GM19025 (cell line): ENCODE measurements at regions not wholly inside any gene's neighbourhood (a gene's known extent, or its start where the extent isn't known, plus 50 kb on each side); places are given as distances from the start of the nearest gene placed in this dataset.
A peak's percentile ranks its signal among the peaks of the same experiment; 100 is the strongest.
"Not testable (repeated sequence)": the region's sequence is repeated elsewhere in the genome, so short reads cannot be mapped to it uniquely, and the experiment has no call there.

Experiments used
- ATAC-seq: cut with Tn5 transposase; IDR thresholded peaks from one replicate; pipeline ENCODE4 v1.9.1; 2021; ENCODE audit warnings: mild to moderate bottlenecking, low read depth, moderate library complexity; ENCODE audit not compliant: unreplicated experiment

DNA sequence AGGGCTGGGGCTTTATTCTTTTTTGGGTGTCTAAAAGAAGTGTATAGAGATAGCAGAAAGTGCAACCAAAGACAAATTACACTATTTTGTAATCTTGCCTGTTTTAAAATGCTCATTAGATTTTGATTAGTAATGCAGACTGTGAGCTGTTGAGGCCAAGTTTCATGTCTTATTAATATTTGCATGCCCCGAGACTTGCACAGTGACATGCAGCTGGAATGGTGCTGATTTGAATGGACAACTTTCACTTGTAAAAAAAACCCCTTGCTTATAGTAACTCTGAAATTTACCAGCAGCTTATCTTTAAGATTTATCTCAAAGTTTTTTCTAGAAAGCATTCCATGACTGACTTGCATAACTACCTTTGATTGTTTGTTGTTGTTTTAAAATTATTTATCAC, 835.1 kb upstream of the IGFBP7 start:
- ATAC-seq: no peak

DNA sequence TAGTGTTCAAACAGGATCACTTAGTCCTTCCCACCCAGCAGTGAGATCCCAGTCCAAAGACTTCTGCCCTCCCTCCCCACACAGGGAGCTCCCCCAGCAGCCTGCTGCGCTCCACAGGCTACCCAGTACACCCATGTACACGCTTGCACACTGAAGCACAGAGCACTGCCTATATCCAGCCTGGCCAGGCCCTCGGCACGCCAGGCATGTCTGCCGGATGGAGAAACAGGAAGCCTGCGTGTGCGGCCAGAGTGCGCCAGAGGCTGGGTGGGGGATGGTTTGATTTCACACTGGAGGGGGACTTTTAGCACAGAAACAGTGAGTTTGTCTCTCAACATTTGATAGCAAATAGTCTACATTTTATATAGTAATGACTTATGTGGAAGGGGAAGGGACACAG, 833.5 kb upstream of the IGFBP7 start:
- ATAC-seq: no peak

DNA sequence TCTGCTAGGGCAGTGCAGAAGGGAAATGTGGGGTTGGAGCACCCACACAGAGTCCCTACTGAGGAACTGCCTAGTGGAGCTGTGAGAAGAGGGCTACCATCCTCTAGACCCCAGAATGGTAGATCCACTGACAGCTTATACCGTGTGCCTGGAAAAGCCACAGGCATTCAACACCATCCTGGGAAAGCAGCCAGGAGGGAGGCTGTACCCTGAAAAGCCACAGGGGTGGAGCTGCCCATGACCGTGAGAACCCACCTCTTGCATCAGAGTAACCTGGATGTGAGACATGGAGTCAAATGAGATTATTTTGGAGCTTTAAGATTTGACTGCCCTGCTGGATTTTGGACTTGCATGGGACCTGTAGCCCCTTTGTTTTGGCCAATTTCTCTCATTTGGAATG, 827.1 kb upstream of the IGFBP7 start:
- not testable (repeated sequence) for ATAC-seq

DNA sequence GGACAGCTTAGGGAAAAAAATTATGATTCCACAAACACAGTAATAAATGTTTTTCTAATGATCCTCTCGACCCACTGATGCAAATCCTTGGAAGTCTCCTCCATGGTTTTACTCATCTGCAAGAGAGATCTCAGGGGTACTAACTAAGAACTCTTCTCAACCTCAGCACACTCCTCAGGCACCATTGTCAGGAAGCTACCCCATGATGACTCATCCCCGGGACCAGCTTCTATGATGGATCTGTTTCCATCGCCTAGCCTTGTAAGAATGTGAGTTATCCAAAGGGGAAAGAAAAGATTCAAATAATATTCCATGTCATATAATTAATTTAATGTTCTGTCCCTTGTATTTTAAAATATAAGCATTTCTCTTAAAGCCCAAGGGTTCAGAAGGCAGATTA, 816.1 kb upstream of the IGFBP7 start:
- no peak for ATAC-seq

DNA sequence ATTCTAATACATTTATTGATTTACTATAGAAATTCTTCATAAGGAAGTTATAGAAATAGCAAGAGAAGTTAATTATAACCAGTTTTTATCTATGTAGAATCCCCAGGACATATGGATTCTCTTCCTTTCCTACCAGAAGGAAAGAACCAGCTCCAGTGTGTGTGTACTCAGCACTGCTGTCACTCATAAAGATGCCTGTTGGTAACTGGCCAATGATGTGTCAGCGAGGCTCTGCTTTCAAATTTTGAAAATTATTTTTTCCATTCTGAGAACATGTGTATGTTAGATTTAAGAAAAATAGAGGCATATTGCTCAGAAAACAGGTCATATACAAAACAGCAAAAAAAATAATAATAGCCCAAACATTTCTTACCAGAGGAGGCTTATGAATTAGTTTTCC, 814.8 kb upstream of the IGFBP7 start:
- no peak for ATAC-seq

DNA sequence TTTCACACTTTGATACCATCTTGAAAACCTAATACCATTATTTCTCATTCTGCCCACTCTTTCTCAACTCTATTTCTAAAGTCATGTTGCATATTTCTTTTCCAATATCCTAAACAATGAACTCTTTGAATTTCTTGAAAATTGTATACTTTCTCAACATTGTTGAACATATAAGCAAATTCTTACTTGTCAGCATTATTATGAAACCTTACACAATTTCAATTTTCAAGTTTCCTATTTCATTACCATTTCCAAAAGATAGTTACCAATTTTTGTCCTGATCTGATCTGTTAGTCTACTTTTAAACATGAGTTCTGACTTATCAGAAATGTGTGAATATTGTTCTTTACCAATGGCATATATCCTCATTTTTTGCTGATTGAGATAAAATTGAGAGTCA, 806.3 kb upstream of the IGFBP7 start:
- ATAC-seq: no peak

DNA sequence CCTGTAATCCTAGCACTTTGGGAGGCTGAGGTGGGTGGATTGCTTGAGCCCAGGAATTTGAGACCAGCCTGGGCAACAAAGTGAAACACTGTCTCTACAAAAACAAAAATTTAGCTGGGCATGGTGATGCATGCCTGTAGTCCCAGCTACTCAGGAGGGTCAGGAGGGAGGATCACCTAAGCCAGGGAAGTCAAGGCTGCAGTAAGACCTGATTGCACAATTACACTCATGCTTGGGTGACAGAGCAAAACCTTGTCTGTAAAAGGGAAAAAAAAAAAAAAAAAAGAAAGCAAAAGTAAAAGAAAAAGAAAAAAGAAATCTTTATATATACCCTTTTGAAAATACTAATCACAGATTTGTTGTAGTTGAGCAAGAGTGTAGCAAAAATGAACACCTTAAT, 801.0 kb upstream of the IGFBP7 start:
- no peak for ATAC-seq

DNA sequence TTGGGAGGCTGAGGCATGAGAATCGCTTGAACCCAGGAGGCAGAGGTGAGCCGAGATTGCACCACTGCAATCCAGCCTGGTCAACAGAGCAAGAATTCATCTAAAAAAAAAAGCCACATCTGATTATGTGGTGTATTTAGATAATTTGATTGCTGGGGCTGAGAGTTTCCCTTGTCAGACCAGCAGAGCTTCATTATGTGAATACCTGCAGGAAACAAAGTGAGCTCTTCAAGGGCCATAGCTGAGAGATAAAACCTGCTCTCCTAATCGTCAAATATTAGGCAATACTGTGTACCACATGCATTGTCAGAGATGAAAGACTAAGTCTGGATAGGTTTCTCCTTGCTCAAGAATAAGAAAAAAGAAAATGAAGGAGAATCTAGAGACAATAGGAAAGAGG, 800.0 kb upstream of the IGFBP7 start:
- no peak for ATAC-seq

DNA sequence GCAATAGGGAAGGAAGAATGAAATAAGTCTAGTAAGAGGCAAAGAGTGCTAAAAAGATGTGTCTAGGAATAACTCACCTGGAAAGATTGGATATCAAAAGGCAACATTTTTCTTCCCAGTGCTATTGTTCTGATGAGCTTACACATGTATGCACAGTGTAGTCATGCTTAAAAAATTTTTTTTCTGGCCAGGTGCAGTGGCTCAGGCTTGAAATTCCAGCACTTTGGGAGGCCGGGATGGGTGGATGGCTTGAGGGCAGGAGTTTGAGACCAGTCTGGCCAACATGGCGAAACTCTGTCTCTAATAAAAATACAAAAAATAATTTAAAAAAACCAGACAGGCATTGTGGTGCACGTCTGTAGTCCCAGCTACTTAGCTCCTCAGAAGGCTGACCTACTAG, 795.8 kb upstream of the IGFBP7 start:
- no peak for ATAC-seq

DNA sequence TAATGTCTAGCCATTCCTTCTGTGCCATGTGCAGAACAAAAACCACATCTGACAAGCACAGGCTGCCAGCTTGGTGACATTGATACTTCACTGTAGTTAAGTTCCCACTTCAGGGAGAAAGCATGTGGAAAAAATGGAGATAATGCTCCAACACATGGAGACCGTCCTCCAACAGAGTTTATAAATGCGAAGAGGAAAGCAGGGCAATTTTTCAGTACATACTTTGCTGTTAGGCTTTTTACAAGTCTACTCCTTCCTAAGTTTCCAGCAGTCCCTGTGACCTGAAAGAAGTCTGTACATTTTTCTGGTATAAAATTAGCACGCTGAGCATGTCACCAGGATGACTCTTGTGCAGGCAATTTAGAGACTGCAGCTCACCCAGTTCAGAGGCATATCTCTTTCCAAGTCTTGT, 766.9 kb upstream of the IGFBP7 start:
- no peak for ATAC-seq

DNA sequence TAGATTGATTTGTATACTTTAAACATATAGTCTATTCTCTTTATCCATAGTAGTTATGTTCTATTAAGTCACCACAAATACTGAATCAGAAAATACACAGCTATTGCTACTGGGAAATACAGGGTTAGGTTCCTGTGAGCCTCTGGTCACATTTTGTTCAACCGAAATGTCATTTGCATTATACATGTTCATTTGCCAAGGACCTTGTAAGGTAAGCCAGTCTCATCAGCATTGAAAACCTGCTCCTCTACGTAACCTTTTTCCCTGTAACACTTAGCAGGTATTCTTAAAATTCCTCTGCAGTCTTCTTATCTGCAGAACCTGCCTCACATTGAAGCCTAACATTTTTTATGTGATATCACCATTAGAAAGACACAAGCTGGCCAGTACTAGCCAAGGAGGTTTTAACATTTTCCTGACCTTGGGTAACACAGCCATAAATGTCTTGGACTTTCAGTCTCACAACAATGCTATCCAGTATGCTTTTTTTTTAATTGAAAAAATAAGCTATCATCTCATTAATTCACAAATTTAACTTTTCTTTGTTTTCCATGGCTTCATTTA, 765.7 kb upstream of the IGFBP7 start:
- no peak for ATAC-seq

DNA sequence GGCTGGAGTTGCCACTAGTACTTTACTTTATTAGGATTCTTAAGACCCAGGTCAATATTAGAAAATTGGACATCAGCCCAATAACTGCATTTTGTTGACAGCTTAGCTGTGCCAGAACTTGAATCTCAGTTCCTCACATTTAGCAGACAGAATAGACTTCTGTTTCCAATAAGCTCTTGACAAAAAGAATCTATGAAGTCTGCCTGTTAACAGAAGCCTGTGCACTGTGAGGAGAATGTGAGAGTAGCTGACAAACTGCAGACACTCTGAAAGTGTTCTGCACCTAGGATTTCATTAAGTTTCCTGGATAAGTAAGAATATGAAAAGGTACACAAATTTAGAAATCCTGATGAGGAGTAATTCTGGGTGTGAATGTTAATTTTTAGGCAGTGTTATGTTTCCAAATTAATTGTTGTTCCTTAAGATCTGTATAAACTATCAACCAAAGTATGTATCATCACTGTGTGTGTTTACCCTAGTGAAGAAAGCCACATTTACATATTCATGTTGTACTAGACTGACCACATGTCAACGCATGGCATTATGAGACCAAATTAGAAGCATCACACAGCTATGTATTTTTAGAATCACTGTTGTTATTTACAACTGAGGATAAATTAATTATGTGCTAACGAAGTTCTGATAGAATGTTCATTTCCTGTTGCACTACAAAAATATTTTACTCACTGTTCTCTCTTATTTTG, 756.4 kb upstream of the IGFBP7 start:
- no peak for ATAC-seq

DNA sequence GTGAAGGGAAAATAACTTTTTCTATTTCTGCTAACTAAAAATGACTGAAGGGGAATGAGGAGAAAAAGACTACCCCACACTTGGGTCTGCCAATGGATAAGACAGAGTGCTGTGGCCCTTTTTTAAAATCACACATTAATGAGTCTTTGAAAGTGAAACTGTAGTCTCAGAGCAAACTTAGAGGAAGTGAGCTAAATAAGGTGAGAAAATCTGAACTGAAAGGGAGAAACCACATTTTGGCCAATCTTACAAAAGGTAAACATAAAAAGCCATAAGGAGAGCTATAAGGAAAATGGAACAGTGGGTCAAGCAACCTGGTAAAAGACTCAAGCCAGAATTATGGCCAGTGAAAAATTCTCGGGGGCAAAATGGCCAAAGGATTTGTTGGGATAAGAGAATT, 755.1 kb upstream of the IGFBP7 start:
- peak; percentile 83 for ATAC-seq

DNA sequence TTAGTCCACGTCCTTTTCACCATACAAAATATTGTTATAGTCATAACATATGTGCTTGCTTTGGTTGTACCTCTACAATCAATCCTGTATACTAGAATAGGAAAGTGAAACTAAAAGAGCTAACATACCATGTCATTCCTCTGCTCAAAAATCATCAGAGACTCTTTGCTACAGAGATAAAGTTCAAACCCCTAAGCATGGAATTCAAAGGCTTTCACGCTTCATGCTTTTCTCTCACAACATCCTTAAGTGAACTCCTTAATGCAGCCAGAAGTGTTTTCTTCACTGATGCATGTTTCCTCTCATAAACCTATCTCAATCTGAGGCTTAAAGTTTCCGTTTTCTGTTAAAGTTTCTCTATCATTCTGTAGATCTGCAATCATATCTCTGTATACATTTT, 744.6 kb upstream of the IGFBP7 start:
- peak; percentile 70 for ATAC-seq

DNA sequence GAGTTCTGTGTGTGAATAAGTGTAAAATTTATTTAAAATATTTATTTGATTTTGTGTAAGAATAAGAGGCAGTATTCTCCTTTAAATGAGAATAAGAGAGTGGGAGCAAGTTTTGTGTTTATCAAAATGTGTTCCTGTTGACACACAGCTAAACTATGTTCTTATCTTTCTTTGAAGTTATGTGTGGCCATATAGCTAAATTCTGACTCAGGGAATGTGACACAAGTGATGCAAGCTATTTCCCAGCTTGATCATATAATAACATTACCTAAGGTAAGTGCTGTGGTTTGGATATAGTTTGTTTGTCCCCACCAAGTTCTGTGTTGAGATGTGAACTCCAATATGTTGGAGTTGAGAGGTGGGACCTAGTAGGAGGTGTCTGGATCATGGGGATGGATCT, 740.0 kb upstream of the IGFBP7 start:
- no peak for ATAC-seq

DNA sequence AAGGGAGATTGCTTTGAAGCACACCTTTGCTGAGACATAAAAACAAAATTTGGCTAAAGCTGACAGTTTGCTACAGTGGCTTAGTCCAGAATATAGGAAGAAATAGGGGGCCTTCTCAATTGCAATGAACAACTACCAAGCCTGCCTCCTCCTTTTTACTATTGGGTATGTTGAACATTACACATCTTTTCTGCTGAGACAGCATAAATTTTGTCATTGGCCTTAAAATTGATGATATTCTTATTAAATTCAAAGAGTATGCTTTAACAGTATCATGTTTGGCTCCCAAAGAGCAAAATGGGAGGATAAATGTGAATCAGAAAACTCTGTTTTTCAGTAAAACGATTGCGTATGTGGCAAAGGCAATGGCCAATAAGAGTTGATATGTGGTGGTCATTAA, 721.9 kb upstream of the IGFBP7 start:
- ATAC-seq: no peak

DNA sequence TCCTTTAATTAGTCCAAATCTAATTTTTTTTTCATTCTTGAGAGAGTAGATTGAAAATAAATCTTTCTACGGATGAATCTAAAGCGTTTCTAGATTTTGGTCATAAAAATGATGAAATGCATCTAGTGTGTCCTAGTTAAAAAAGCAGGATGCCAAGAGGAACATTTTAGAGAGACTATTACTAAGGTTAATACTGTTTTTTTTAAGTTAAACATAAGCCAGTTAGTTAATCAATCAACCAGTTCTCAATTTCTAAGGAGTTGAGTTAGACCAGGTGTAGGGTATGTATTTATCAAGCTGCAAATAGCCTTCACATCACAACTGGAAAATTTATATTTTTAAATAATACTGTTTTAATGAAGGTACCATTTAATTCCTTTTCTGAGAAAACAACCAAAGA, 679.5 kb upstream of the IGFBP7 start:
- no peak for ATAC-seq

DNA sequence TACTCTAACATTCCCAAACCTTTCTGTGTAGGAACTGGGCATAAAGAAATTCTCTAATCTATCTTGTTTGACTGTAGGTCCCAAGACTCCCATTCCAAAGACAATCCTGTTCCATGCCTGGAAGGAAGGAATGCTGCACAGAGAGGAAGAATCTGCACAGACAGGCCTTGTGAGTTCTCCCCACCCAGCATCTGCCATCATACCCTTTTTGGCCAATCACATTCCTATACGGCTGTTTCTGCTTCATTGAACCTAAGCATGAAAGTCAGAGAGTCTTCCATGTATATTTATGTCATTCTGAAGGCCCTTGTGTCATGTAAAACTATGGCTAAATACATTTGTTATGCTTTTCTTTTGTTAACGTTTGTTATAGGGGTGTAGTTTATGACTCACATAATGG, 667.7 kb upstream of the IGFBP7 start:
- no peak for ATAC-seq

DNA sequence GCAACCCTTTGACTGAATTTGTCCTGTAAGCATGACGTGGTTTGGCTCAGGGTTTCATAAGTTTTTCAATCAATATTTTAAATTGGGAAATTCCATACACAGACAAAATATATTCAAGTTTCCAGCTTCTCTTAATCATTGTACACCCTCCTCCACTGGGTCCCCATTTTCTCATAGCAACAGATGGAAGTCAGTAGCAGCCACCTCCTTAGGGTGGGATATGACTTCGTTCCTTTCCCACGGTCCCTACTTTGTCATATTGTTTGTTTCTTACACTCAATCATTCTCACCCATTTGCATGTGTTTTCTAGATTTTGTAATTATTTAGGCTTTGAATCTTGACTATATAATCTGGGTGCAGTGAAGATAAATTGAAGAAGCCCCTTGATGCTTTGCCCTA, 664.5 kb upstream of the IGFBP7 start:
- ATAC-seq: no peak

DNA sequence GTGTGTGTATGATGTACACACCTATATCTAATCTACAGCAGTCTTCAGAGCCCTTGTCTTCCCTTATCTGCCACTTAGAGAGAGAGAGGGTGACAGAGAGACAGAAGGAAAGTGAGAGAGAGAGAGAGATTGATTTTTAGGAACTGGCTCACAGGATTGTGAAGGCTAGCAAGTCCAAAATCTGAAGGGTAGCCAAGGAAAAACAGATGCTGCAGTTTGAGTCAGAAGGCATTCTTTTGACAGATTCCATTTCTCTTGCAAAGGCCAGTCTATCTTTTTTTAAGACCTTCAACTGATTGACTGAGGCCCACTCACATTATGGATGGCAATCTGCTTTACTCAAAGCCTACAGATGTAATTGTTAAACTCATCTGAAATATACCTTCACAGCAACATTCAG, 664.0 kb upstream of the IGFBP7 start:
- ATAC-seq: no peak

DNA sequence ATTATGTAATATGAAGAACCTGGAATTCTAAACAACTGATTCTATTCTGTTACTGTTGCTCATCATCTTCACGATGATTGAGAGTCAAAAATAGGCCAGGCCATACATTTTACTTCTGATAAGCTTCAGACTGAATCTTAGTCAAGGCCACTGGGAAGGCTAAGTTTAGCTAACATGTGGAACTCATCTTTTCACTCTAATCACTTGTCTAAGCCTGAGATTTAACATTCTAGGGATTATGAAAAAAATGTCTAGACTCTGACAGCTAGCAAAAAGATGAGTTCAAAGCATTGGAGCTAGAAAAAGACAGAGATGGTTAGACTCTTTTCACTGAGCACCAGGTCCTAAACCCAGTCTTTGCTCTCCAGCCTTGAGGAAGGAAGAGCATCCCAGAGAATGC, 656.2 kb upstream of the IGFBP7 start:
- no peak for ATAC-seq

DNA sequence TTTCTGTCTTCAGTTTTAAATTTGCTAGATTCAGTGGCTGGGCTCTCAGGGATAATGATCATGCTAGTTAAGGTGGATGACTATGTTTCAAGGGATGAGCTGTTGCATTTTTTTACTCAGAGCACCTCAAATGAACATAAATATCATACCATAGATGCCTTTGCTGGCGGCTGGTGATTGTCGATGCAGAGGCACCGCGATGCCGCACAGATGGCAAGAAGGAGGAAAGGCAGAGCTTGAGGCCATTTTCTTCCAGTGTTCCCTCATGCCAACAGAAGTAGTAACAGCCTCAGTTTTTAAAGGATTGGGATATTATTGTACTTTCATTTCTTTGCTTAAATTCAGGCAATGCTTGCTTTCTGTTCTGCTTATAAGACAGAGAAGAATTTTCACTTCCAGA, 654.7 kb upstream of the IGFBP7 start:
- ATAC-seq: no peak

DNA sequence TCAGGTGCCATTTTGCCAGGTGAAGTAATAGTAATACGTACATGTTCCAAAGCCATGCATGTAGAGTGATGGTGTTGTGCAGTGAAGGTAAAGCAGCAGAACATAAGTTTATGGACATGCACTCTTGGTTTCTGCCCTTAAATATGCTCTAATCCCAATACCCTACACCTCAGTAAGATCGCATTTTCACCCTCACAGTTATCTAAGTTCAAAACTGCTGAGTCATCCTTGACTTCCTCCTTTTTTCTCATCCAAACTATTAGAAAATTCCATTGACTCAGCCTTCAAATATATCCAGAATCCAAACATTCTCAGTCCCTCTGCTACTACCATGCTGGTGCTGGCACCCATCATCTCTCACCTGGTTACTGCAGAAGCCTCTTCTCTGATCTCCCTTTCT, 652.9 kb upstream of the IGFBP7 start:
- ATAC-seq: no peak
